Endothelial cell of umbilical vein (primary cell): ENCODE measurements at regions not wholly inside any gene's neighbourhood (a gene's known extent, or its start where the extent isn't known, plus 50 kb on each side); places are given as distances from the start of the nearest gene placed in this dataset.

Experiments
- CTCF ChIP-seq, 2 donors: IDR thresholded peaks; 1 replicate in 1 of 2; 2 replicates in 1 of 2; pipeline ENCODE4 v1.5.1; 2011; ENCODE audit warnings: low read length in 2 of 2, mild to moderate bottlenecking in 2 of 2, moderate library complexity in 2 of 2, control low read depth in 1 of 2, inconsistent platforms in 1 of 2, low read depth in 1 of 2; ENCODE audit not compliant: insufficient read depth in 1 of 2; ENCODE audit errors: extremely low read depth in 1 of 2
- EZH2 ChIP-seq: IDR thresholded peaks from 2 replicates; pipeline ENCODE4 v1.6.1; 2012; ENCODE audit warnings: borderline replicate concordance, low read depth, mild to moderate bottlenecking, moderate library complexity, low read length, inconsistent platforms; ENCODE audit not compliant: severe bottlenecking

GRCh38 chr22:49597428-49598039 lies 230.1 kb downstream of the BRD1 start:
- TF ChIP-seq CTCF (IDR thresholded peaks at IDR 0.05; ENCODE audit: extremely low read depth in 1 of 2, insufficient read depth in 1 of 2, low read depth in 1 of 2, low read length in 2 of 2) (no peak), EZH2 (no peak)
